ENCODE measurements at regions not wholly inside any gene's neighbourhood (a gene's known extent, or its start where the extent isn't known, plus 50 kb on each side); places are given as distances from the start of the nearest gene placed in this dataset.
A peak's percentile ranks its signal among the peaks of the same experiment; 100 is the strongest.

DNA sequence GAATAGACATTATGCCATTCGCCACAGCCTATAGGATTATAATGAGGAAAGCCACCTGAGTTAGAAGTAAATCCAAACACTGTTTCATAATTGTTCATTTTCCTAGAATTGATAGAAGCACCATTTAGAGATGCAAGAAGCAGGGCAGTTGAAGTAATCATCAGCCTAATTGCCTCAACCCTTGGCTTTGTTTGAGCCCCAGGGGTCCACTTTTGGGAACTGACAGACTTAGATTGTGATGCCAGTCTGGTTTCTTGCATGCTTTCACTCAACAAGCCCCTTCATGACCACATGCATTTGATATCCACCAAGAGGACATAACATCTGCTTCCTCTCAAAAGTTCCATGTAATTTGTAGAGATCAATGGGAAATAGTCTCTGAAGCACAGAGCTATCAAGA lies 97.2 kb upstream of the COL8A1 start:
- Histone ChIP-seq H4K20me1 (ENCODE audit: insufficient read depth, low read length, poor library complexity, severe bottlenecking) (no peaks in the 10 kb centered on the region), H2AFZ (ENCODE audit: low read length) (no peak overlapping the region), H3F3A (ENCODE audit: low read depth) (no peaks in the 10 kb centered on the region), H3K9me2 (replicated peaks; ENCODE audit: low read depth, low read length) (no peaks in the 10 kb centered on the region), H3K27me3 (ENCODE audit: insufficient read depth, low read length, poor library complexity, severe bottlenecking) (no peaks in the 10 kb centered on the region), H3K9me3 (ENCODE audit: insufficient read depth, low read depth, low read length) (no peaks in the 10 kb centered on the region), H3K4me1 (ENCODE audit: insufficient read depth, low read length, poor library complexity, severe bottlenecking) (peaks cover 11% of the 10 kb centered on the region), H3K9ac (ENCODE audit: low read depth, low read length, poor library complexity, severe bottlenecking) (no peak overlapping the region), H3K79me2 (ENCODE audit: insufficient read depth, low read length) (no peaks in the 10 kb centered on the region), H3K4me3 (ENCODE audit: low read length, poor library complexity, severe bottlenecking) (no peak overlapping the region), H3K36me3 (ENCODE audit: insufficient read depth, low read length) (no peaks in the 10 kb centered on the region), H3K4me2 (ENCODE audit: low read depth, low read length, poor library complexity, severe bottlenecking) (no peak overlapping the region)
- TF ChIP-seq, protein P1, sequence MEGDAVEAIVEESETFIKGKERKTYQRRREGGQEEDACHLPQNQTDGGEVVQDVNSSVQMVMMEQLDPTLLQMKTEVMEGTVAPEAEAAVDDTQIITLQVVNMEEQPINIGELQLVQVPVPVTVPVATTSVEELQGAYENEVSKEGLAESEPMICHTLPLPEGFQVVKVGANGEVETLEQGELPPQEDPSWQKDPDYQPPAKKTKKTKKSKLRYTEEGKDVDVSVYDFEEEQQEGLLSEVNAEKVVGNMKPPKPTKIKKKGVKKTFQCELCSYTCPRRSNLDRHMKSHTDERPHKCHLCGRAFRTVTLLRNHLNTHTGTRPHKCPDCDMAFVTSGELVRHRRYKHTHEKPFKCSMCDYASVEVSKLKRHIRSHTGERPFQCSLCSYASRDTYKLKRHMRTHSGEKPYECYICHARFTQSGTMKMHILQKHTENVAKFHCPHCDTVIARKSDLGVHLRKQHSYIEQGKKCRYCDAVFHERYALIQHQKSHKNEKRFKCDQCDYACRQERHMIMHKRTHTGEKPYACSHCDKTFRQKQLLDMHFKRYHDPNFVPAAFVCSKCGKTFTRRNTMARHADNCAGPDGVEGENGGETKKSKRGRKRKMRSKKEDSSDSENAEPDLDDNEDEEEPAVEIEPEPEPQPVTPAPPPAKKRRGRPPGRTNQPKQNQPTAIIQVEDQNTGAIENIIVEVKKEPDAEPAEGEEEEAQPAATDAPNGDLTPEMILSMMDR (conservative IDR thresholded peaks at IDR 0.05; ENCODE audit: low read length): no peak
- TF ChIP-seq EZH2phosphoT487 (IDR thresholded peaks at IDR 0.05; ENCODE audit: borderline replicate concordance): no peak

DNA sequence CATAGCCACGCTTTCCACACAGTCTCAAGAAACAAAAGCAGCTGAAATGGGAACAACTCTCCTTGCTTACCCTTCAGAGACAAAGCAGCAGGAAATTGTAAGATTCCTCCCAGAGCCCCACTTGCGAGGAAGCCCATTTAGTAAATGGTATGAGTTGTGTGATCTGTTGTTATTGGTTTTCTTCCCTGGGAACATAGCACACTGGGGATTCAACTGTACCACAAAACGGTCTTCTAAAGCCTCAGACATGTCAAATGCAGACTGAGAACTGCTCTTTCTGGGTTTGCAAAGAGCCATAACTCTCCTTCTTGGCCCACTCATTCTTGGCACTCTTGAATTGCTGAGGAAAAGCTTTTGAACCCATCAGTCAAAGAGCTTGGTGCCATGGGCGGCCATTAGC lies 101.0 kb upstream of the COL8A1 start:
- no peaks in the 10 kb centered on the region for H3K9me3 ChIP-seq (ENCODE audit: insufficient read depth, low read depth, low read length)
- peak overlapping the region; percentile 36; the same call in 1 of the 2 replicates for H2AFZ ChIP-seq (ENCODE audit: low read length)
- no peak overlapping the region for H3K4me2 ChIP-seq (ENCODE audit: low read depth, low read length, poor library complexity, severe bottlenecking)
- TF ChIP-seq, protein P1 (conservative IDR thresholded peaks at IDR 0.05; ENCODE audit: low read length): no peak
- TF ChIP-seq EZH2phosphoT487 (IDR thresholded peaks at IDR 0.05; ENCODE audit: borderline replicate concordance): no peak
- H3K27me3 ChIP-seq (ENCODE audit: insufficient read depth, low read length, poor library complexity, severe bottlenecking): no peaks in the 10 kb centered on the region
- H3K9me2 ChIP-seq (replicated peaks; ENCODE audit: low read depth, low read length): no peaks in the 10 kb centered on the region
- H4K20me1 ChIP-seq (ENCODE audit: insufficient read depth, low read length, poor library complexity, severe bottlenecking): no peaks in the 10 kb centered on the region
- no peak overlapping the region for H3K9ac ChIP-seq (ENCODE audit: low read depth, low read length, poor library complexity, severe bottlenecking)
- no peaks in the 10 kb centered on the region for H3F3A ChIP-seq (ENCODE audit: low read depth)
- no peaks in the 10 kb centered on the region for H3K79me2 ChIP-seq (ENCODE audit: insufficient read depth, low read length)
- no peak overlapping the region for H3K4me3 ChIP-seq (ENCODE audit: low read length, poor library complexity, severe bottlenecking)
- H3K36me3 ChIP-seq (ENCODE audit: insufficient read depth, low read length): no peaks in the 10 kb centered on the region
- no peaks in the 10 kb centered on the region for H3K4me1 ChIP-seq (ENCODE audit: insufficient read depth, low read length, poor library complexity, severe bottlenecking)

DNA sequence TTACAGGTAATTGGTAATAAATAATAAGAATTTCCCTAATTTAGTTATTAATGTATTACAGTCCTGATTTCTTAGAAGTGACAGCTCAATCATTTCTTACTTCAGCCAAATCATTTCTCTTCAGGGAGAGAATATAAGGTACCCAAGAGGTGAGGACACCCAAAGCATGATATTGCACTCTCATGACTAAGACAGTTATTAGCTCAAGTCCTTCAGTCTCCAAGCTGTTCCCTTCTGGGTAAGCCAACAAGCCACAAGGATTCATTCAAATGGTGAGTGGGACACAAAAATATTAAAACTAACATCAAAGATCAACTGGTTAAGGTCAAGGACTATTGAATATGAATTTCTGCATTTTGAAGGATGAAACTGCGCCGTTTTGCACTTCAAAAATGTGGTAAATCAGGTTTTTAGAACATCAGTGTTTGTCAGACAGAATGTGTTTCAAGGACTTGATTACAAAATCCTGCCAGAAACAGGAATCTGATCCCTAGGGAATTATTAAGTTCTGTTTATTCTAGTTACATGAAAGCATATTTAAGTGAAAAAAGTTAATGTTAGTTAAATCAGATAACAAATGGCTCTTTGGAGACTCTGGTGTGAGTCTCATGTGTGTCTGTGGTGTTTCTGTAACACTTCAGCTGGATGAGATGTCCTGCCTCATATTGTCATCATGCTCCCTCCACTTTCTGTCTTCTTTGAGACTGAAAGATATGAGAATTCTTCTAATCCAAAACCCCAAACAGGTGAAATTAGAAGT lies 101.7 kb upstream of the COL8A1 start:
- H4K20me1 ChIP-seq (ENCODE audit: insufficient read depth, low read length, poor library complexity, severe bottlenecking): no peaks in the 10 kb centered on the region
- no peak overlapping the region for H3K4me2 ChIP-seq (ENCODE audit: low read depth, low read length, poor library complexity, severe bottlenecking)
- no peaks in the 10 kb centered on the region for H3K36me3 ChIP-seq (ENCODE audit: insufficient read depth, low read length)
- H3F3A ChIP-seq (ENCODE audit: low read depth): no peaks in the 10 kb centered on the region
- no peak for TF ChIP-seq EZH2phosphoT487 (IDR thresholded peaks at IDR 0.05; ENCODE audit: borderline replicate concordance)
- no peaks in the 10 kb centered on the region for H3K9me2 ChIP-seq (replicated peaks; ENCODE audit: low read depth, low read length)
- H3K9me3 ChIP-seq (ENCODE audit: insufficient read depth, low read depth, low read length): no peaks in the 10 kb centered on the region
- H2AFZ ChIP-seq (ENCODE audit: low read length): no peak overlapping the region
- H3K79me2 ChIP-seq (ENCODE audit: insufficient read depth, low read length): no peaks in the 10 kb centered on the region
- H3K4me3 ChIP-seq (ENCODE audit: low read length, poor library complexity, severe bottlenecking): no peak overlapping the region
- no peak overlapping the region for H3K9ac ChIP-seq (ENCODE audit: low read depth, low read length, poor library complexity, severe bottlenecking)
- H3K27me3 ChIP-seq (ENCODE audit: insufficient read depth, low read length, poor library complexity, severe bottlenecking): no peaks in the 10 kb centered on the region
- H3K4me1 ChIP-seq (ENCODE audit: insufficient read depth, low read length, poor library complexity, severe bottlenecking): no peaks in the 10 kb centered on the region
